Ovary (tissue), 3 donors: ENCODE measurements at regions not wholly inside any gene's neighbourhood (a gene's known extent, or its start where the extent isn't known, plus 50 kb on each side); places are given as distances from the start of the nearest gene placed in this dataset.

Source experiments
- CTCF ChIP-seq, 3 donors: fragments of 450-650 bp in 2 of 3; fragments of 200-600 bp in 1 of 3; IDR thresholded peaks; one replicate each; pipeline versions ENCODE4 v1.5.1 to v1.8.0; 2016 to 2022; ENCODE audit warnings: antibody characterized with exemption in 3 of 3, mild to moderate bottlenecking in 1 of 3
- EP300 ChIP-seq: sonication (generic); formaldehyde crosslinking; IDR thresholded peaks from one replicate; pipeline ENCODE4 v1.6.1; 2017; ENCODE audit warnings: antibody characterized with exemption
- POLR2A ChIP-seq: fragments of 450-650 bp; IDR thresholded peaks from one replicate; pipeline ENCODE4 v1.6.1; 2017; ENCODE audit warnings: antibody characterized with exemption, mild to moderate bottlenecking, moderate library complexity
- donor health status: DM: no; HTN: no; CAD: no.

GRCh38 chr4:29175291-29175690 is 1544.9 kb upstream of the PCDH7 start:
- no peak for TF ChIP-seq CTCF (IDR thresholded peaks at IDR 0.05)
- TF ChIP-seq POLR2A: no peak
- TF ChIP-seq EP300: no peak
